Suppressor macrophage treated with lipopolysaccharide for 4 hours (primary cell): ENCODE measurements at regions not wholly inside any gene's neighbourhood (a gene's known extent, or its start where the extent isn't known, plus 50 kb on each side); places are given as distances from the start of the nearest gene placed in this dataset.
"Not testable (repeated sequence)": the region's sequence is repeated elsewhere in the genome, so short reads cannot be mapped to it uniquely, and the experiment has no call there.

ENCODE experiments used
- DNase-seq: peaks from one replicate; pipeline ENCODE4 v3.0.0-alpha.2; 2020

- no peak for DNase-seq
These were observed 679.5 kb upstream of the IGFBP7 start for GRCh38 chr4:57789666-57790065.

GRCh38 chr4:57777876-57778275 lies 667.7 kb upstream of the IGFBP7 start:
- DNase-seq = no peak

- no peak for DNase-seq
These were observed 664.5 kb upstream of the IGFBP7 start for GRCh38 chr4:57774681-57775080.

- no peak for DNase-seq
These were observed 664.0 kb upstream of the IGFBP7 start for GRCh38 chr4:57774171-57774570.

- DNase-seq = no peak
These were observed 656.2 kb upstream of the IGFBP7 start for GRCh38 chr4:57766341-57766740.

GRCh38 chr4:57764856-57765255 lies 654.7 kb upstream of the IGFBP7 start:
- no peak for DNase-seq

- DNase-seq = no peak
These were observed 652.9 kb upstream of the IGFBP7 start for GRCh38 chr4:57763070-57763469.

- no peak for DNase-seq
These were observed 630.5 kb upstream of the IGFBP7 start for GRCh38 chr4:57740625-57741190.

- DNase-seq = no peak
These were observed 626.6 kb upstream of the IGFBP7 start for GRCh38 chr4:57736781-57737180.

- DNase-seq = no peak
These were observed 624.0 kb upstream of the IGFBP7 start for GRCh38 chr4:57734104-57734670.

GRCh38 chr4:57729775-57730570 lies 619.8 kb upstream of the IGFBP7 start:
- DNase-seq = not testable (repeated sequence)

- no peak for DNase-seq
These were observed 616.0 kb upstream of the IGFBP7 start for GRCh38 chr4:57726154-57726553.

- no peak for DNase-seq
These were observed 609.3 kb upstream of the IGFBP7 start for GRCh38 chr4:57719456-57719855.

- not testable (repeated sequence) for DNase-seq
These were observed 604.1 kb upstream of the IGFBP7 start for GRCh38 chr4:57714313-57714712.

- DNase-seq = no peak
These were observed 599.9 kb upstream of the IGFBP7 start for GRCh38 chr4:57710053-57710452.

GRCh38 chr4:57691370-57691769 lies 581.2 kb upstream of the IGFBP7 start:
- DNase-seq = no peak

- no peak for DNase-seq
These were observed 579.6 kb upstream of the IGFBP7 start for GRCh38 chr4:57689693-57690205.

- no peak for DNase-seq
These were observed 572.1 kb upstream of the IGFBP7 start for GRCh38 chr4:57682275-57682674.

- no peak for DNase-seq
These were observed 569.8 kb upstream of the IGFBP7 start for GRCh38 chr4:57679969-57680368.

GRCh38 chr4:57676394-57676793 lies 566.2 kb upstream of the IGFBP7 start:
- DNase-seq = no peak

GRCh38 chr4:57672846-57673433 lies 562.8 kb upstream of the IGFBP7 start:
- no peak for DNase-seq

GRCh38 chr4:57668621-57669020 lies 558.4 kb upstream of the IGFBP7 start:
- no peak for DNase-seq

- no peak for DNase-seq
These were observed 555.6 kb upstream of the IGFBP7 start for GRCh38 chr4:57665806-57666205.
